ENCODE measurements at regions not wholly inside any gene's neighbourhood (a gene's known extent, or its start where the extent isn't known, plus 50 kb on each side); places are given as distances from the start of the nearest gene placed in this dataset.

DNA sequence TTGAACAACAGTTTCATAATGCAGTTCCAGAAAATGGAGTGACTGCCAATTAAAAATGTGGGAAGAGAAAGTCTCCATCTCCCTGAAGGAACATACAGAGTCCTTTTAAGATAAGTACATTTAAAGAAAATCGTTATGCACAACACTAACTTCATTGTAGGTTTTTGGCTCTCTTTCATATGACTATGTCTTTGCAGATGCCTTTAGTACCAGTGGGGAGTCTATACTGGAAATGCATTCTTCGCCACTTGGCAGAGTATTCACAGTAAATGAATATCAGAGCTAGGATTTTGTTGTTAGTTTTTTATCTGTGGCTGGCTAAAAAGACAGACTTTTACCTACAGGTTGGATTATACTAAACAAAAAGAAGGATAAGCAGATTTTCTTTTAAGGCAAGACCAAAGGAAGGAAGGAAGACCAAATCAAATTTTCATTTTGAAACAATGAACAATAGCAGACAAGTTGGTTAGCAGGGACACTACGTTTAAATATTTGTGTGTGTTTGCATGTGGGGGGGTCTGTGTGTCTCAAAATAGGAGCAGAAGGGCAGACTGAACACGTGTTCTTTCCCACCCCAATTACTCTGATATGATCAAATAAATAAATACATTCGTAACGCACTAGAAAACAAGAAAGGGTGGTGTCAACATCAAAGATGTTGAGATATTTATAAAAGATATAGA, 124.5 kb downstream of the BTG1 start:
- H3K27ac ChIP-seq (ENCODE audit: low read depth, low read length, poor library complexity, severe bottlenecking) = no peak overlapping the region
- TF ChIP-seq EZH2 (IDR thresholded peaks at IDR 0.05; ENCODE audit: borderline replicate concordance, low read length) (no peak), CTCF (IDR thresholded peaks at IDR 0.05; ENCODE audit: low read length) (no peak)
- H3K79me2 ChIP-seq (ENCODE audit: insufficient read depth, low read length) = no peaks in the 10 kb centered on the region
- no peaks in the 10 kb centered on the region for H3K27me3 ChIP-seq (ENCODE audit: insufficient read depth, low read length)
- no peaks in the 10 kb centered on the region for H3K9me3 ChIP-seq (ENCODE audit: low read length)
- H3F3A ChIP-seq (ENCODE audit: insufficient read depth, low read length) = no peaks in the 10 kb centered on the region
- no peaks in the 10 kb centered on the region for H3K4me1 ChIP-seq (ENCODE audit: insufficient read depth, low read length, severe bottlenecking)
- no peak overlapping the region for H2AFZ ChIP-seq (ENCODE audit: low read length)
- H3K9me2 ChIP-seq (ENCODE audit: low read depth, low read length) = no peaks in the 10 kb centered on the region
- H3K36me3 ChIP-seq (ENCODE audit: insufficient read depth, low read length) = no peaks in the 10 kb centered on the region
- H3K4me2 ChIP-seq (ENCODE audit: low read length) = no peak overlapping the region
- H3K4me3 ChIP-seq (ENCODE audit: low read depth, low read length, poor library complexity, severe bottlenecking) = no peak overlapping the region
- no peaks in the 10 kb centered on the region for H4K20me1 ChIP-seq (ENCODE audit: insufficient read depth, low read length)
- no peak overlapping the region for H3K9ac ChIP-seq (ENCODE audit: low read length)

- TF ChIP-seq EZH2 (IDR thresholded peaks at IDR 0.05; ENCODE audit: borderline replicate concordance, low read length) (no peak), CTCF (IDR thresholded peaks at IDR 0.05; ENCODE audit: low read length) (no peak)
- no peak overlapping the region for H3K27ac ChIP-seq (ENCODE audit: low read depth, low read length, poor library complexity, severe bottlenecking)
- no peak overlapping the region for H3K4me2 ChIP-seq (ENCODE audit: low read length)
- H3K27me3 ChIP-seq (ENCODE audit: insufficient read depth, low read length) = no peaks in the 10 kb centered on the region
- H2AFZ ChIP-seq (ENCODE audit: low read length) = no peak overlapping the region
- no peaks in the 10 kb centered on the region for H3K9me3 ChIP-seq (ENCODE audit: low read length)
- no peaks in the 10 kb centered on the region for H3F3A ChIP-seq (ENCODE audit: insufficient read depth, low read length)
- H3K36me3 ChIP-seq (ENCODE audit: insufficient read depth, low read length) = no peaks in the 10 kb centered on the region
- no peak overlapping the region for H3K9ac ChIP-seq (ENCODE audit: low read length)
- no peaks in the 10 kb centered on the region for H3K9me2 ChIP-seq (ENCODE audit: low read depth, low read length)
- no peaks in the 10 kb centered on the region for H3K79me2 ChIP-seq (ENCODE audit: insufficient read depth, low read length)
- H3K4me3 ChIP-seq (ENCODE audit: low read depth, low read length, poor library complexity, severe bottlenecking) = no peak overlapping the region
- no peaks in the 10 kb centered on the region for H3K4me1 ChIP-seq (ENCODE audit: insufficient read depth, low read length, severe bottlenecking)
- no peaks in the 10 kb centered on the region for H4K20me1 ChIP-seq (ENCODE audit: insufficient read depth, low read length)
These were observed 126.0 kb downstream of the BTG1 start for GRCh38 chr12:92019491-92020277.

DNA sequence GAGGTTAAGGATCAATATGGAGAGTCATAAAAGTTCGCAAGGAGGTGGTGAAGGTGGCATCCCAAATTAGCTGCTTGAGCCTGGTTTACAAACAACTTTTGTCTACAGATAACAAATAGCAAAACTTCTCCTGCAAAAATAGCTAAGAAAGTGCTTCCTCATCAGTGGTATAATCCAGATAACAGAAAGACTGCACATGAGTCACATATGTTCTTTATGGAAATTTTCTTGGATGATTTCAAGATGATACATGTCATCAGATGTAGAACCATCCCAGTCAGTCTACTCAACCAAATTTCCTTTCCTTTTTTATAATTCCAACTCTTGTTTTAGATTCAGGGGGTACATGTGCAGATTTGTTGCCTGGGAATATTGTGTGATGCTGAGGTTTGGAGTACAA, 133.0 kb downstream of the BTG1 start:
- H2AFZ ChIP-seq (ENCODE audit: low read length) = no peak overlapping the region
- H3K4me1 ChIP-seq (ENCODE audit: insufficient read depth, low read length, severe bottlenecking) = no peaks in the 10 kb centered on the region
- H3K4me3 ChIP-seq (ENCODE audit: low read depth, low read length, poor library complexity, severe bottlenecking) = no peak overlapping the region
- H3K9me3 ChIP-seq (ENCODE audit: low read length) = no peaks in the 10 kb centered on the region
- no peaks in the 10 kb centered on the region for H3K9me2 ChIP-seq (ENCODE audit: low read depth, low read length)
- no peak overlapping the region for H3K9ac ChIP-seq (ENCODE audit: low read length)
- no peaks in the 10 kb centered on the region for H3K79me2 ChIP-seq (ENCODE audit: insufficient read depth, low read length)
- TF ChIP-seq EZH2 (IDR thresholded peaks at IDR 0.05; ENCODE audit: borderline replicate concordance, low read length) = no peak
- no peak overlapping the region for H3K27ac ChIP-seq (ENCODE audit: low read depth, low read length, poor library complexity, severe bottlenecking)
- no peak overlapping the region for H3K4me2 ChIP-seq (ENCODE audit: low read length)
- H3F3A ChIP-seq (ENCODE audit: insufficient read depth, low read length) = no peaks in the 10 kb centered on the region
- H3K27me3 ChIP-seq (ENCODE audit: insufficient read depth, low read length) = no peaks in the 10 kb centered on the region
- no peaks in the 10 kb centered on the region for H4K20me1 ChIP-seq (ENCODE audit: insufficient read depth, low read length)
- no peaks in the 10 kb centered on the region for H3K36me3 ChIP-seq (ENCODE audit: insufficient read depth, low read length)
